ENCODE measurements at regions not wholly inside any gene's neighbourhood (a gene's known extent, or its start where the extent isn't known, plus 50 kb on each side); places are given as distances from the start of the nearest gene placed in this dataset.

GRCh38 chr1:30358500-30358899 is 364.9 kb downstream of the MATN1 start:
- TF ChIP-seq, protein P1, sequence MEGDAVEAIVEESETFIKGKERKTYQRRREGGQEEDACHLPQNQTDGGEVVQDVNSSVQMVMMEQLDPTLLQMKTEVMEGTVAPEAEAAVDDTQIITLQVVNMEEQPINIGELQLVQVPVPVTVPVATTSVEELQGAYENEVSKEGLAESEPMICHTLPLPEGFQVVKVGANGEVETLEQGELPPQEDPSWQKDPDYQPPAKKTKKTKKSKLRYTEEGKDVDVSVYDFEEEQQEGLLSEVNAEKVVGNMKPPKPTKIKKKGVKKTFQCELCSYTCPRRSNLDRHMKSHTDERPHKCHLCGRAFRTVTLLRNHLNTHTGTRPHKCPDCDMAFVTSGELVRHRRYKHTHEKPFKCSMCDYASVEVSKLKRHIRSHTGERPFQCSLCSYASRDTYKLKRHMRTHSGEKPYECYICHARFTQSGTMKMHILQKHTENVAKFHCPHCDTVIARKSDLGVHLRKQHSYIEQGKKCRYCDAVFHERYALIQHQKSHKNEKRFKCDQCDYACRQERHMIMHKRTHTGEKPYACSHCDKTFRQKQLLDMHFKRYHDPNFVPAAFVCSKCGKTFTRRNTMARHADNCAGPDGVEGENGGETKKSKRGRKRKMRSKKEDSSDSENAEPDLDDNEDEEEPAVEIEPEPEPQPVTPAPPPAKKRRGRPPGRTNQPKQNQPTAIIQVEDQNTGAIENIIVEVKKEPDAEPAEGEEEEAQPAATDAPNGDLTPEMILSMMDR (IDR thresholded peaks at IDR 0.05), result no peak
- TF ChIP-seq POLR2A (IDR thresholded peaks at IDR 0.05) (no peak), POLR2AphosphoS5 (IDR thresholded peaks at IDR 0.05) (no peak)
